Endodermal cell (in vitro differentiated cells): ENCODE measurements at regions not wholly inside any gene's neighbourhood (a gene's known extent, or its start where the extent isn't known, plus 50 kb on each side); places are given as distances from the start of the nearest gene placed in this dataset.
A peak's percentile ranks its signal among the peaks of the same experiment; 100 is the strongest.

ENCODE experiments used
- DNase-seq: peaks from one replicate; pipeline ENCODE4 v3.0.0-alpha.2; 2017
- H3K27ac ChIP-seq: 2 replicates; pipeline ENCODE4 v1.5.1; 2013; ENCODE audit warnings: mild to moderate bottlenecking, low read depth, low read length, moderate library complexity
- H3K27me3 ChIP-seq: 2 replicates; pipeline ENCODE4 v1.6.1; 2013; ENCODE audit warnings: mild to moderate bottlenecking, low read length, moderate library complexity; ENCODE audit not compliant: insufficient read depth, control insufficient read depth, poor library complexity, severe bottlenecking
- H3K36me3 ChIP-seq: 2 replicates; pipeline ENCODE4 v1.7.0; 2013; ENCODE audit warnings: mild to moderate bottlenecking, low read length, moderate library complexity; ENCODE audit not compliant: control insufficient read depth, insufficient read depth
- H3K4me1 ChIP-seq: one replicate; pipeline ENCODE4 v1.7.0; 2013; ENCODE audit warnings: low read length; ENCODE audit not compliant: control insufficient read depth, insufficient read depth
- H3K4me3 ChIP-seq: 2 replicates; pipeline ENCODE4 v1.5.1; 2013; ENCODE audit warnings: mild to moderate bottlenecking, low read length, moderate library complexity
- H3K9ac ChIP-seq: 2 replicates; pipeline ENCODE4 v1.6.1; 2013; ENCODE audit warnings: mild to moderate bottlenecking, low read length, moderate library complexity; ENCODE audit not compliant: poor library complexity, severe bottlenecking; ENCODE audit errors: extremely low read depth
- H3K9me3 ChIP-seq: 2 replicates; pipeline ENCODE4 v1.6.1; 2013; ENCODE audit warnings: mild to moderate bottlenecking, low read length, moderate library complexity; ENCODE audit not compliant: control insufficient read depth
- H3K27ac Mint-ChIP-seq: 2 replicates; pipeline ENCODE4 v1.8.0; 2020; ENCODE audit warnings: mixed read lengths
- H3K27me3 Mint-ChIP-seq: 2 replicates; pipeline ENCODE4 v1.8.0; 2021; ENCODE audit warnings: mild to moderate bottlenecking, mixed read lengths; ENCODE audit not compliant: insufficient read depth
- H3K36me3 Mint-ChIP-seq: 2 replicates; pipeline ENCODE4 v1.8.0; 2020; ENCODE audit warnings: low read depth, mixed read lengths
- H3K4me1 Mint-ChIP-seq: 2 replicates; pipeline ENCODE4 v1.8.0; 2020; ENCODE audit warnings: mixed read lengths
- H3K4me3 Mint-ChIP-seq: 2 replicates; pipeline ENCODE4 v1.8.0; 2020; ENCODE audit warnings: mild to moderate bottlenecking, moderate library complexity, mixed read lengths
- H3K9me3 Mint-ChIP-seq: 2 replicates; pipeline ENCODE4 v1.8.0; 2020; ENCODE audit warnings: mild to moderate bottlenecking, mixed read lengths
- WGBS, 2 experiments: methylation state at CpG; one replicate each; pipeline versions ENCODE4 v1.1.5 to v1.1.7; 2013; ENCODE audit warnings: missing lambda C conversion rate in 2 of 2, mixed read lengths in 1 of 2; ENCODE audit not compliant: insufficient coverage in 1 of 2, insufficient read length in 1 of 2; 5-methylcytosine and 5-hydroxymethylcytosine counted together
- TF ChIP-seq, protein P1 (sequence below): fragments of 200-600 bp; sonication (generic); conservative IDR thresholded peaks from 2 replicates; pipeline ENCODE4 v1.5.0; 2021; ENCODE audit warnings: antibody characterized with exemption, mild to moderate bottlenecking

DNA sequence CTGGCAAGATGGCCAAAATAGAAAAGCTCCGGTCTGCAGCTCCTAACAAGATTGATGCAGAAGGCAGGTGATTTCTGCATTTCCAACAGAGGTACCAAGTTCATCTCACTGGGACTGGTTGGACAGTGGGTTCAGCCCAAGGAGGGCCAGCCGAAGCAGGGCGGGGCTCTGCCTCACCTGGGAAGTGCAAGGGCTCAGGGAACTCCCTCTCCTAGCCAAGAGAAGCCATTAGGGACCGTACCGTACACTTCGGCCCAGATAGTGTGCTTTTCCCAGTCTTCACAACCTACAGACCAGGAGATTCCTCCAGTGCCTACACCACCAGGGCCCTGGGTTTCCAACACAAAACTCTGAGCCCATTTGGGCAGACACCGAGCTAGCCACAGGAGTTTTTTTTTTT, 277.8 kb downstream of the SLCO4C1 start:
- Histone ChIP-seq H3K9me3 (no peaks in the 10 kb centered on the region), H3K4me3 (no peak overlapping the region), H3K9ac (no peak overlapping the region), H3K4me1 (no peaks in the 10 kb centered on the region), H3K36me3 (no peaks in the 10 kb centered on the region), H3K27ac (no peak overlapping the region), H3K27me3 (no peaks in the 10 kb centered on the region)
- WGBS, 2 experiments = 82 to 100% methylated on average over 1 to 7 of the region's 7 CpGs
- DNase-seq = no peak
- TF ChIP-seq, protein P1, sequence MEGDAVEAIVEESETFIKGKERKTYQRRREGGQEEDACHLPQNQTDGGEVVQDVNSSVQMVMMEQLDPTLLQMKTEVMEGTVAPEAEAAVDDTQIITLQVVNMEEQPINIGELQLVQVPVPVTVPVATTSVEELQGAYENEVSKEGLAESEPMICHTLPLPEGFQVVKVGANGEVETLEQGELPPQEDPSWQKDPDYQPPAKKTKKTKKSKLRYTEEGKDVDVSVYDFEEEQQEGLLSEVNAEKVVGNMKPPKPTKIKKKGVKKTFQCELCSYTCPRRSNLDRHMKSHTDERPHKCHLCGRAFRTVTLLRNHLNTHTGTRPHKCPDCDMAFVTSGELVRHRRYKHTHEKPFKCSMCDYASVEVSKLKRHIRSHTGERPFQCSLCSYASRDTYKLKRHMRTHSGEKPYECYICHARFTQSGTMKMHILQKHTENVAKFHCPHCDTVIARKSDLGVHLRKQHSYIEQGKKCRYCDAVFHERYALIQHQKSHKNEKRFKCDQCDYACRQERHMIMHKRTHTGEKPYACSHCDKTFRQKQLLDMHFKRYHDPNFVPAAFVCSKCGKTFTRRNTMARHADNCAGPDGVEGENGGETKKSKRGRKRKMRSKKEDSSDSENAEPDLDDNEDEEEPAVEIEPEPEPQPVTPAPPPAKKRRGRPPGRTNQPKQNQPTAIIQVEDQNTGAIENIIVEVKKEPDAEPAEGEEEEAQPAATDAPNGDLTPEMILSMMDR = no peak
- H3K27me3 Mint-ChIP-seq = no peaks in the 10 kb centered on the region
- peaks cover 7% of the 10 kb centered on the region for H3K9me3 Mint-ChIP-seq
- no peaks in the 10 kb centered on the region for H3K36me3 Mint-ChIP-seq
- H3K4me3 Mint-ChIP-seq = peak overlapping the region; percentile 27
- H3K27ac Mint-ChIP-seq = peak overlapping the region; percentile 69
- H3K4me1 Mint-ChIP-seq = peaks cover 24% of the 10 kb centered on the region

DNA sequence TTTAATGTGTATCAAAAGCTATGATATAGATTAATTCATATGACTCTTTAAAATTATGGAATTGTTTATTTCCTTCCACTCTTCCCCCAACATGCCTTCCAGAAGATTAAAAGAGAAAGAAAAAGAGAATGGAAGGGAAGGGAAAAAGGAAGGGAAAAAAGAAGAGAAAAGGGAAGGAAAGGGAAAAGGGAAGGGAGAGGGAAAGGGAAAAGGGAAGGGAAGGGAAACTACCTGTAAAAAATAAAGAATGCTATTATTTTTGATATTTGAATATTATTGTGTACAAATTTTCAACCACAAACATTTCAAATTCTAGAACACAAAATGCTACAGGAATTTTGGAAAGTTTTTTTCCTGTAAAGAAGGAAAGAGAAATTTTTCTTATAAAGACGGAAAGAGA, 281.7 kb downstream of the SLCO4C1 start:
- Histone ChIP-seq H3K9ac (no peak overlapping the region), H3K9me3 (no peaks in the 10 kb centered on the region), H3K36me3 (no peaks in the 10 kb centered on the region), H3K4me1 (no peaks in the 10 kb centered on the region), H3K27me3 (no peaks in the 10 kb centered on the region), H3K27ac (no peak overlapping the region), H3K4me3 (no peak overlapping the region)
- TF ChIP-seq, protein P1 = no peak
- H3K9me3 Mint-ChIP-seq = no peaks in the 10 kb centered on the region
- no peaks in the 10 kb centered on the region for H3K27me3 Mint-ChIP-seq
- DNase-seq = no peak
- H3K27ac Mint-ChIP-seq = no peak overlapping the region
- 75 to 94% methylated on average over 1 of the region's 1 CpG for WGBS, 2 experiments
- peaks cover 12% of the 10 kb centered on the region for H3K4me1 Mint-ChIP-seq
- no peaks in the 10 kb centered on the region for H3K36me3 Mint-ChIP-seq
- no peak overlapping the region for H3K4me3 Mint-ChIP-seq

DNA sequence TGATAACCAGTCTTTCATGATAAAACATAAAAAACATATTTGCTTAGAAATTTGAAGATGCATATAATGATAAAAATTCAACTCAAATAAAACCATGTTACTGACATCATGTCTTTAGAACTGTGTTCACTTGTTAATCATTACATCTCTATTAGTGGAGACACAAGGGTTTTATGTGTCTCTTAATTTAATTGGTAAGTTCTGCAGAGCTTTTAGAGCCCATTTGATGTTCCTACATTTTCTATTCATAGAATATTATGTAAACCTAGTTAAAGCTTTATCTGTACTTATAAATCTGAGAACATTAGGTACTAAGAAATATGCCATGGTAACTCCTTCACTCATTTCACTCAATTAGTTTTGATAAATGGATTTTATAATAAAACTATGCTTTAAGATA, 285.4 kb downstream of the SLCO4C1 start:
- H3K27ac ChIP-seq = no peak overlapping the region
- H3K27me3 ChIP-seq = no peaks in the 10 kb centered on the region
- H3K27ac Mint-ChIP-seq = no peak overlapping the region
- no peak overlapping the region for H3K9ac ChIP-seq
- H3K4me1 Mint-ChIP-seq = no peaks in the 10 kb centered on the region
- no peak for DNase-seq
- no peaks in the 10 kb centered on the region for H3K9me3 ChIP-seq
- no peaks in the 10 kb centered on the region for H3K36me3 ChIP-seq
- no peaks in the 10 kb centered on the region for H3K4me1 ChIP-seq
- H3K36me3 Mint-ChIP-seq = no peaks in the 10 kb centered on the region
- H3K4me3 Mint-ChIP-seq = no peak overlapping the region
- TF ChIP-seq, protein P1 = no peak
- H3K4me3 ChIP-seq = no peak overlapping the region
- H3K27me3 Mint-ChIP-seq = no peaks in the 10 kb centered on the region
- H3K9me3 Mint-ChIP-seq = no peaks in the 10 kb centered on the region
